Medulla oblongata (tissue), 1 donor: ENCODE measurements at regions not wholly inside any gene's neighbourhood (a gene's known extent, or its start where the extent isn't known, plus 50 kb on each side); places are given as distances from the start of the nearest gene placed in this dataset.

Source experiments
- DNase-seq: peaks from one replicate; pipeline ENCODE4 v3.0.0-alpha.2; 2015; ENCODE audit errors: extremely low spot score

DNA sequence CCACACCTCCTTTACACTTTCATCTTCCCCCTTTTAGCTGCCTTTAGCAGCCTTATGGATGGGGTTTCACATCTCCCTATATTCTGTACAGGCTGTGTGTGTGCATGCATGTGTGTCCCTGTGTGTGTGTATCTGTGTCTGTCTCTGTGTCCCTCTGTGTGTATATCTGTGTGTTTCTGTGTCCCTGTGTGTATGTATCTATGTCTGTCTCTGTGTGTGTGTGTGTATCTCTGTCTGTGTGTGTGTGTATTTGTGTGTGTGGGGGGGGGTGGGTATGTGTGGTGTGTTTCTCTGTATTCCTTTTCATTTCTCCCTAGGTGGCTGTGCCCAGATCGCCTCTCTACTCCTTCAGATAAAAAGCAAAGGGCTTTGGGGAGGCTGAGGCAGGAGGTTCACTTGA lies 52.2 kb upstream of the CD83 start:
- DNase-seq: no peak

DNA sequence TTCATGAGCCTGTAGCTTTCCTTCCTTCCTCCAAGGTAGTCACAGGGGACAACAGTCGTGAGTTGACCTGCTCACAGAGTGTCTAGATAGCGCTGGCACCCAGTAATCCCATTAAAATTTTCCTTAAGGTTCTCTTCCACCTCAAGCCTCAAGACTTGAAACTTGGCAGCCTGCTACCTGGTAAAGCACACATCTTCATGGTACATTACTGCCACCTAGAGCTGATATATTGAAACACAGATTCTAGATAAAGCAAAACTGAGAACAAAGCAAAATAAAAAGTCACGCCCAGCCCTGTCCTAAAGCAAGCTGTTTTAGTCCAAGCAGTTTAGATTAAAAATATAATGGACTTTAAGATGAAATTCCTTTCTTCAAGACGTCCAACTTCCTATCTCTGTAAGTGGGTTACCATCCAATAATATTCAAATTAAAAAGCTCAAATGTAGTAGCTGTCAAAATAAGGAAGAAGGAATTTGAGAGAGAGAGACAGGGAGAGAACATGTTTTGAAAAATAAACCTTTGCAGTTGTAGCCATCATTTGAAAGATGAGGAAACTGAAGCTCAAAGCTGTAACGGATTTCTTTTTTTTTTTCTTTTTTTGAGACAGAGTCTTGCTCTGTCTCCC lies 50.7 kb upstream of the CD83 start:
- DNase-seq: peak; percentile 86

DNA sequence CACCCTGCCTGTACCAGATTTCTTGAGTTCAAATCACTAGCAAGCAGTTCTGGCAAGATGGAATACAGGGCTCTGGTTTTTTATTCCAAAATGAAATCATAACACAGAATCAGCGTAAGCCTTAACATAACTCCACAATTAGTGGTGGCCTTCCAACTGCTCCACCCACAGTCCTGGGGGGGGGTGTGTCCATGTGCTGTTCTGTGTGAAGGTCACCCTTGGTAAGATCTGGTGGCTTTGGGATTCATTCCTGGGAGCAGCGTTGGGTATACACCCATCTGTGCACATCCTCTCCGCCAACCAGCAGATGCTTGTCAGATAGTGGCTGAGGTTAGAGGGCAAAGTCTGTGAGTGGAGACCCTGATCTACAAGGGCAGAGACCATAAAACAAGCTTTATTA lies 49.9 kb upstream of the CD83 start:
- no peak for DNase-seq
